ENCODE measurements at regions not wholly inside any gene's neighbourhood (a gene's known extent, or its start where the extent isn't known, plus 50 kb on each side); places are given as distances from the start of the nearest gene placed in this dataset.

DNA sequence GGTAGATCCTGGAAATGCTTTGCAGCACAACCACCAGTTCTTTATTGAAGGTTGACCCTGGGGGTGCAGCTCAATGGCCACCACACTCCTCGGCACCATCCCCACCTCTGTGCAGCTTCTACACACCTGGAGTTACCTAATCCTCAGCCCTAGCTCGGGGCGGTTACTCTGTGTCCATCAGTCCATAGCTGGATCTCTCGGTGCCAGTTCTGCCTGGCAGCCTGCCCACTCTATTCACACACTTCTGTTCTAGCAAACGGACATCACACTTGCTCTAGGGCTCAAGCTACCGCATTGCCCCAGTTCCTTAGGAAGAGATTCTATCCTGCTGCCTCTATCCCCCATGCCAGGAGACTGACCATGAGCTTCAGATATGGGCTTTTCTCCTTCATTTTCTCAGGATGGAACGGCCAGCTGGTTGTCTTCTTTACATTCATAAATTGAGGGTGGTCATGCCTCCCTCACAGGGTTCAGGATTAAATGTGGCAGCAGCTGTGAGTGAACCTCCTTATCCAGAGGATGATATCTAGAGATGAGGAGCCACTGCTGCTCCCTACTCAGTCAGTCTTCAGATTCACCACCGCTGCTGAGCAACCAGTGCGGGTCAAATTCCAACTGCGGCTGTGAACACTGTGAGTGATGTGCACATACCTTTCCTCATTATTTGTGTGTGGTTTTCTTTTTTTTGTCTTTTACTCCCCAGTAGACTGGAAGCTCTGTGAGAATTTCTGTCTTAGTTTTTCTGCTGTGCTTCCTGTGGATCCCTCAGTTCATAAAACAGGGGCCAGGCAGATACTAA is 66.9 kb upstream of the TRIB2 start:
- H3K36me3 ChIP-seq (ENCODE audit: control insufficient read depth in 5 of 5, insufficient read depth in 5 of 5, low read length in 5 of 5), result no peaks in the 10 kb centered on the region
- H3K27ac ChIP-seq (ENCODE audit: low read depth, low read length), result no peak overlapping the region
- H3K27me3 ChIP-seq (ENCODE audit: control insufficient read depth in 5 of 5, insufficient read depth in 4 of 5, low read length in 5 of 5), result peaks cover 0 to 3% (median 0%) of the 10 kb centered on the region in 5 donors
- peaks cover 0 to 2% (median 0%) of the 10 kb centered on the region in 5 donors for H3K9me3 ChIP-seq (ENCODE audit: control insufficient read depth in 5 of 5, low read length in 5 of 5)
- H3K4me3 ChIP-seq (ENCODE audit: low read depth in 1 of 5, low read length in 5 of 5), result no peak overlapping the region
- H3K4me1 ChIP-seq (ENCODE audit: control insufficient read depth in 5 of 5, insufficient read depth in 5 of 5, low read length in 5 of 5), result peaks cover 0 to 3% (median 0%) of the 10 kb centered on the region in 5 donors
- H3K9ac ChIP-seq (ENCODE audit: low read length in 5 of 5), result no peak overlapping the region

DNA sequence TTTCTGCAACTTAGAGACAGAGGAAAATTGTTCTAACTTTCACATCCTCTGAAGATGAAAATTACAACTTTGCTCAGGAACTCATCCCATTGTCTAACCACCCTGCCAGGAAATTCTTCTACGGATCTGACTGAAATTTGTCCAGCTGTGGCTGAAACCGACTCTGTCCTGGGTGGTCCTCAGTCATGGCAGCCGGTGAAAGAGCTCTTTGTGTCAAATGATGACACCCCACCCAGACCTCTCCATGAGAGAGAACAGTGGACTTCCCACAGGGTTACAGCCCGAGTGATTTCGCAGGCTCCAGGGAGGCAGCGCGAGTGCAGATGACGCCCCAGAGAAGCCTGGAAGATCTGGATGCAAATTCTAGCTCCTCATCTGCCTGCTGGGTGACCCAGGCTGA is 65.1 kb upstream of the TRIB2 start:
- no peak overlapping the region for H3K27ac ChIP-seq (ENCODE audit: low read depth, low read length)
- no peak overlapping the region for H3K4me3 ChIP-seq (ENCODE audit: low read depth in 1 of 5, low read length in 5 of 5)
- no peaks in the 10 kb centered on the region for H3K36me3 ChIP-seq (ENCODE audit: control insufficient read depth in 5 of 5, insufficient read depth in 5 of 5, low read length in 5 of 5)
- H3K27me3 ChIP-seq (ENCODE audit: control insufficient read depth in 5 of 5, insufficient read depth in 4 of 5, low read length in 5 of 5), result peaks cover 0 to 3% (median 0%) of the 10 kb centered on the region in 5 donors
- H3K9ac ChIP-seq (ENCODE audit: low read length in 5 of 5), result no peak overlapping the region
- H3K9me3 ChIP-seq (ENCODE audit: control insufficient read depth in 5 of 5, low read length in 5 of 5), result peaks cover 0 to 2% (median 0%) of the 10 kb centered on the region in 5 donors
- peaks cover 0 to 3% (median 0%) of the 10 kb centered on the region in 5 donors for H3K4me1 ChIP-seq (ENCODE audit: control insufficient read depth in 5 of 5, insufficient read depth in 5 of 5, low read length in 5 of 5)

DNA sequence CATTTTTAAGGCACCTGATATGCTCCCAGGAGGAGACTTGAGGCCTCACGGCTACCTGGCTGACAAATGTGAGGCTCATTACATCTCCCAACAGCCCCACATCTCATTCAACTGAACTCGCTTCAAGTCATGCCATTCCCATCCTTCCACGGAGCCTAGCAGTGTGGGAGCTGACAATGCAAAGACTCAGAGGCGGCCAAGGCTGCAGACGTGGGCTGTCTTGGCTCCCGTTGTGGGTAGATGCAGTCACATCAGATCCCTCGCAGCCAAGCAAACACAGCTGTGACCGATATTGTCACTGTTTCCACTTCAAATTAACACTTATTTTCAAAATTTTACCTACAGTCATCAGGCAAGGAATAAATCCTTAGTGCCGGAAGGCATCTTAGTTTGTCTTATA is 64.0 kb upstream of the TRIB2 start:
- Histone ChIP-seq H3K36me3 (ENCODE audit: control insufficient read depth in 5 of 5, insufficient read depth in 5 of 5, low read length in 5 of 5) (no peaks in the 10 kb centered on the region), H3K27me3 (ENCODE audit: control insufficient read depth in 5 of 5, insufficient read depth in 4 of 5, low read length in 5 of 5) (peaks cover 0 to 3% (median 0%) of the 10 kb centered on the region in 5 donors), H3K9ac (ENCODE audit: low read length in 5 of 5) (no peak overlapping the region), H3K4me1 (ENCODE audit: control insufficient read depth in 5 of 5, insufficient read depth in 5 of 5, low read length in 5 of 5) (peaks cover 0 to 3% (median 0%) of the 10 kb centered on the region in 5 donors), H3K9me3 (ENCODE audit: control insufficient read depth in 5 of 5, low read length in 5 of 5) (no peaks in the 10 kb centered on the region), H3K27ac (ENCODE audit: low read depth, low read length) (no peak overlapping the region), H3K4me3 (ENCODE audit: low read depth in 1 of 5, low read length in 5 of 5) (no peak overlapping the region)

- no peak overlapping the region for H3K27ac ChIP-seq (ENCODE audit: low read depth, low read length)
- no peak overlapping the region for H3K4me3 ChIP-seq (ENCODE audit: low read depth in 1 of 5, low read length in 5 of 5)
- no peaks in the 10 kb centered on the region for H3K27me3 ChIP-seq (ENCODE audit: control insufficient read depth in 5 of 5, insufficient read depth in 4 of 5, low read length in 5 of 5)
- H3K4me1 ChIP-seq (ENCODE audit: control insufficient read depth in 5 of 5, insufficient read depth in 5 of 5, low read length in 5 of 5), result peaks cover 0 to 3% (median 0%) of the 10 kb centered on the region in 5 donors
- no peaks in the 10 kb centered on the region for H3K36me3 ChIP-seq (ENCODE audit: control insufficient read depth in 5 of 5, insufficient read depth in 5 of 5, low read length in 5 of 5)
- H3K9ac ChIP-seq (ENCODE audit: low read length in 5 of 5), result no peak overlapping the region
- no peaks in the 10 kb centered on the region for H3K9me3 ChIP-seq (ENCODE audit: control insufficient read depth in 5 of 5, low read length in 5 of 5)
Observed at GRCh38 chr2:12657560-12657959, 59.2 kb upstream of the TRIB2 start.

- Histone ChIP-seq H3K9me3 (ENCODE audit: control insufficient read depth in 5 of 5, low read length in 5 of 5) (no peaks in the 10 kb centered on the region), H3K9ac (ENCODE audit: low read length in 5 of 5) (no peak overlapping the region), H3K36me3 (ENCODE audit: control insufficient read depth in 5 of 5, insufficient read depth in 5 of 5, low read length in 5 of 5) (no peaks in the 10 kb centered on the region), H3K4me3 (ENCODE audit: low read depth in 1 of 5, low read length in 5 of 5) (no peak overlapping the region), H3K4me1 (ENCODE audit: control insufficient read depth in 5 of 5, insufficient read depth in 5 of 5, low read length in 5 of 5) (peaks cover 0 to 12% (median 4%) of the 10 kb centered on the region in 5 donors), H3K27me3 (ENCODE audit: control insufficient read depth in 5 of 5, insufficient read depth in 4 of 5, low read length in 5 of 5) (no peaks in the 10 kb centered on the region), H3K27ac (ENCODE audit: low read depth, low read length) (no peak overlapping the region)
Observed at GRCh38 chr2:12658310-12658945, 58.3 kb upstream of the TRIB2 start.

DNA sequence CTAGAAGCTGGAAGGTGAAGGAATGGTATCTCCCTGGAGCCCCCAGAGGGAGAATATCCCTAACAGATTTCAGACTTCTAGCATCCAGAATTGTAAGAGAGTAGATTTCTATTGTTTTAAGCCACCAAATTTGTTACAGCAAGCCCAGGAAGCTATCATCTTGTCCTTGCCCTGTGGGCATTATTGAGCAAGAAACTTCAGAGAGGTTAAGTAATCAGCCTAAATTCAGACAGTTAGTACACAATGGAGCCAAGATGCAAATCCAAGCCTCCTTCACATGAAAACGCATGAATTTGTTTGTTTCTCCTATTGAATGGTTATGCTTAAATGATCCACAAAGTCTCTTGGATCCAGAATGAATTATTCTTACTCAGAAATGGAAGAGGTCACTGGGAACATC is 55.2 kb upstream of the TRIB2 start:
- no peak overlapping the region for H3K4me3 ChIP-seq (ENCODE audit: low read depth in 1 of 5, low read length in 5 of 5)
- H3K9me3 ChIP-seq (ENCODE audit: control insufficient read depth in 5 of 5, low read length in 5 of 5), result peaks cover under 1 to 7% (median 5%) of the 10 kb centered on the region in 5 donors
- no peak overlapping the region for H3K9ac ChIP-seq (ENCODE audit: low read length in 5 of 5)
- no peaks in the 10 kb centered on the region for H3K27me3 ChIP-seq (ENCODE audit: control insufficient read depth in 5 of 5, insufficient read depth in 4 of 5, low read length in 5 of 5)
- H3K36me3 ChIP-seq (ENCODE audit: control insufficient read depth in 5 of 5, insufficient read depth in 5 of 5, low read length in 5 of 5), result no peaks in the 10 kb centered on the region
- H3K27ac ChIP-seq (ENCODE audit: low read depth, low read length), result peak overlapping the region; percentile 58
- H3K4me1 ChIP-seq (ENCODE audit: control insufficient read depth in 5 of 5, insufficient read depth in 5 of 5, low read length in 5 of 5), result peaks cover 4 to 29% (median 12%) of the 10 kb centered on the region in 5 donors

GRCh38 chr2:12663306-12664037 is 53.3 kb upstream of the TRIB2 start:
- peak overlapping the region; percentile 61 for H3K27ac ChIP-seq (ENCODE audit: low read depth, low read length)
- H3K36me3 ChIP-seq (ENCODE audit: control insufficient read depth in 5 of 5, insufficient read depth in 5 of 5, low read length in 5 of 5), result no peaks in the 10 kb centered on the region
- peaks cover 3 to 17% (median 8%) of the 10 kb centered on the region in 5 donors for H3K9me3 ChIP-seq (ENCODE audit: control insufficient read depth in 5 of 5, low read length in 5 of 5)
- peaks cover 4 to 29% (median 12%) of the 10 kb centered on the region in 5 donors for H3K4me1 ChIP-seq (ENCODE audit: control insufficient read depth in 5 of 5, insufficient read depth in 5 of 5, low read length in 5 of 5)
- H3K27me3 ChIP-seq (ENCODE audit: control insufficient read depth in 5 of 5, insufficient read depth in 4 of 5, low read length in 5 of 5), result no peaks in the 10 kb centered on the region
- peak overlapping the region in 1 of 5 donors; percentile 6 for H3K4me3 ChIP-seq (ENCODE audit: low read depth in 1 of 5, low read length in 5 of 5)
- peak overlapping the region in 2 of 5 donors; percentile 38 to 47 for H3K9ac ChIP-seq (ENCODE audit: low read length in 5 of 5)

GRCh38 chr2:12665334-12665733 is 51.4 kb upstream of the TRIB2 start:
- Histone ChIP-seq H3K4me1 (ENCODE audit: control insufficient read depth in 5 of 5, insufficient read depth in 5 of 5, low read length in 5 of 5) (peaks cover 4 to 29% (median 12%) of the 10 kb centered on the region in 5 donors), H3K4me3 (ENCODE audit: low read depth in 1 of 5, low read length in 5 of 5) (peak overlapping the region in 2 of 5 donors; percentile 8 to 23), H3K9me3 (ENCODE audit: control insufficient read depth in 5 of 5, low read length in 5 of 5) (peaks cover 3 to 17% (median 8%) of the 10 kb centered on the region in 5 donors), H3K9ac (ENCODE audit: low read length in 5 of 5) (no peak overlapping the region), H3K27ac (ENCODE audit: low read depth, low read length) (peak overlapping the region; percentile 61), H3K27me3 (ENCODE audit: control insufficient read depth in 5 of 5, insufficient read depth in 4 of 5, low read length in 5 of 5) (no peaks in the 10 kb centered on the region), H3K36me3 (ENCODE audit: control insufficient read depth in 5 of 5, insufficient read depth in 5 of 5, low read length in 5 of 5) (no peaks in the 10 kb centered on the region)

DNA sequence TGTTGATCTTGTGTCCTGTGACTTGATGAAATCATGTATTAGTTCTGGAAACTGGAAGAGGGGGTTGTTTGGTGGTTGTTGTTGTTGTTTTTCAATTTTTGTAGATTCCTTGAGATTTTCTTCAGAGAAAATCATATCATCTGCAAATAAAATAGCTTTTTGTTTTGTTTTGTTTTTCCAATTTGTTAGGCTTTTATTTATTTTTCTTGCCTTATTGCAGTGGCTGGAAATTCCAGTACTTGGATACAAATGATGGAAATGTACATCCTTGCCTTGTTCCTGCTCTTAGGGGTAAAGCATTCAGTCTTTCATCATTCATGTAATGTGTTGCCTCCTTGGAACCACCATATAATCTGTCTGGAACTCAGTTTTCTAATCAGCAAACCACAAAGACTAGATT is 50.3 kb upstream of the TRIB2 start:
- H3K36me3 ChIP-seq (ENCODE audit: control insufficient read depth in 5 of 5, insufficient read depth in 5 of 5, low read length in 5 of 5), result no peaks in the 10 kb centered on the region
- H3K4me3 ChIP-seq (ENCODE audit: low read depth in 1 of 5, low read length in 5 of 5), result no peak overlapping the region
- no peak overlapping the region for H3K27ac ChIP-seq (ENCODE audit: low read depth, low read length)
- H3K4me1 ChIP-seq (ENCODE audit: control insufficient read depth in 5 of 5, insufficient read depth in 5 of 5, low read length in 5 of 5), result peaks cover 4 to 29% (median 13%) of the 10 kb centered on the region in 5 donors
- no peak overlapping the region for H3K9ac ChIP-seq (ENCODE audit: low read length in 5 of 5)
- peaks cover 3 to 17% (median 8%) of the 10 kb centered on the region in 5 donors for H3K9me3 ChIP-seq (ENCODE audit: control insufficient read depth in 5 of 5, low read length in 5 of 5)
- no peaks in the 10 kb centered on the region for H3K27me3 ChIP-seq (ENCODE audit: control insufficient read depth in 5 of 5, insufficient read depth in 4 of 5, low read length in 5 of 5)

Data from subcutaneous abdominal adipose tissue (tissue), 5 donors.